ENCODE measurements at regions not wholly inside any gene's neighbourhood (a gene's known extent, or its start where the extent isn't known, plus 50 kb on each side); places are given as distances from the start of the nearest gene placed in this dataset.

DNA sequence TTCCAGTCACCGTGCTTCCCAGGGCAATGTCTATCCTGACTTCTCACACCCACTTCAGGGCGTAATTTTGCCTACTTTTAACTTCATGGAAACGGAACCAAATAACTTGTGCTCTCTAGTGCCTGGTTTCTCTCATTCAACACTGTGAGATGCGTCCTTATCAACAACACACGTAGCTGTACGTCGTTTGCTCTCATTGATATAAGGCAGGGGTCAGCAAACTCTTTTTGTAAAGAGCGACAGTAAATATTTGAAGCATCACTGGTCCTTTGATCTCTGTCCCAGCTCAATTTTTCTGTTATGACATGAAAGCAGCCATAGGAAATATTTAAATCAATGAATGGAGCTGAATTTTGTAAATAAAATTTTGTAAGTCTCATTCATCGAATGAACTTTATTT, 239.3 kb upstream of the KCNG1 start (continued):
- TF ChIP-seq FOXP4 (CRISPR knock-in tag; IDR thresholded peaks at IDR 0.05; ENCODE audit: borderline replicate concordance), result no peak
- TF ChIP-seq MCM5 (IDR thresholded peaks at IDR 0.05; ENCODE audit: low read depth), result no peak
- no peak for TF ChIP-seq FOXA1 (IDR thresholded peaks at IDR 0.05; ENCODE audit: borderline replicate concordance)
- TF ChIP-seq, protein P1, sequence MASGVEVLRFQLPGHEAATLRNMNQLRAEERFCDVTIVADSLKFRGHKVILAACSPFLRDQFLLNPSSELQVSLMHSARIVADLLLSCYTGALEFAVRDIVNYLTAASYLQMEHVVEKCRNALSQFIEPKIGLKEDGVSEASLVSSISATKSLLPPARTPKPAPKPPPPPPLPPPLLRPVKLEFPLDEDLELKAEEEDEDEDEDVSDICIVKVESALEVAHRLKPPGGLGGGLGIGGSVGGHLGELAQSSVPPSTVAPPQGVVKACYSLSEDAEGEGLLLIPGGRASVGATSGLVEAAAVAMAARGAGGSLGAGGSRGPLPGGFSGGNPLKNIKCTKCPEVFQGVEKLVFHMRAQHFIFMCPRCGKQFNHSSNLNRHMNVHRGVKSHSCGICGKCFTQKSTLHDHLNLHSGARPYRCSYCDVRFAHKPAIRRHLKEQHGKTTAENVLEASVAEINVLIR (CRISPR knock-in tag; IDR thresholded peaks at IDR 0.05), result no peak
- TF ChIP-seq PRMT5 (CRISPR knock-in tag; IDR thresholded peaks at IDR 0.05), result no peak

DNA sequence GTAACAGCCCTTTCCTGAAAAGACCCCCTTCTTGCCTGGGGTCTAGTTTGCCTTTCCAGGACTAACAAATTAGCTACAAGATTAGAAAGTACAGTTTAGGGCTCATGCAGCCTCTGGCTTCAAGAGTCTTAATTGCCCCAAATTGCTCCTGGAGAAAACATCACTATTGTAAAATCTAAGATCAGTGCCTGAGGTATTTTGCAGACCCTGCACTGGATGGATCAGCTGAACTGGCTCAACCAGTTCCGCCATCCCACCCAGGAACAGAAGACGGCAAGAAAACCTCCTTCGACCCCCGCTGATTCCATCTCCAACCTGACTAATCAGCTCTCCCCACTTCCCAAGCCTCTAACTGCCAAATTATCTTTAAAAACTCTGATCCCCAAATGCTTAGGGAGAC, 236.5 kb upstream of the KCNG1 start:
- Histone ChIP-seq H3K36me3 (ENCODE audit: control insufficient read depth, insufficient read depth, low read length) (no peaks in the 10 kb centered on the region), H3K4me2 (ENCODE audit: insufficient read depth, low read length) (no peak overlapping the region), H3K9me3 (replicated peaks; ENCODE audit: control insufficient read depth, insufficient read depth, low read depth, low read length) (no peaks in the 10 kb centered on the region), H4K20me1 (replicated peaks; ENCODE audit: control insufficient read depth, insufficient read depth, low read length) (0 out of 2 replicates have a peak, but pooled peaks cover 3% of the 10 kb centered on the region), H3K27ac (ENCODE audit: extremely low read depth, low read depth, low read length) (no peak overlapping the region), H3K27me3 (ENCODE audit: control insufficient read depth in 2 of 2, insufficient read depth in 2 of 2, low read length in 2 of 2) (peaks cover 14 to 26% of the 10 kb centered on the region in 2 experiments; a peak in 4 of 5 replicates), H3K4me3 (no peak overlapping the region), H3K79me2 (ENCODE audit: control insufficient read depth, insufficient read depth, low read length) (no peaks in the 10 kb centered on the region), H3K9me1 (ENCODE audit: control insufficient read depth, insufficient read depth, low read length) (no peaks in the 10 kb centered on the region), H3K4me1 (replicated peaks in 1 of 2; ENCODE audit: control insufficient read depth in 2 of 2, insufficient read depth in 2 of 2, low read length in 2 of 2) (no peaks in the 10 kb centered on the region), H2AFZ (ENCODE audit: low read depth, low read length) (no peak overlapping the region), H3K9ac (ENCODE audit: insufficient read depth in 1 of 2, low read depth in 2 of 2, low read length in 2 of 2) (no peak overlapping the region)
- TF ChIP-seq ZFX (CRISPR knock-in tag; IDR thresholded peaks at IDR 0.05), result no peak
- no peak for TF ChIP-seq E4F1 (CRISPR knock-in tag; IDR thresholded peaks at IDR 0.05; ENCODE audit: borderline replicate concordance)
- no peak for TF ChIP-seq ELF2 (CRISPR knock-in tag; IDR thresholded peaks at IDR 0.05)
- TF ChIP-seq ZFP30 (CRISPR knock-in tag; IDR thresholded peaks at IDR 0.05; ENCODE audit: borderline replicate concordance), result no peak
- TF ChIP-seq ATF7 (IDR thresholded peaks at IDR 0.05), result no peak
- TF ChIP-seq KLF1 (tag; IDR thresholded peaks at IDR 0.05), result no peak
- TF ChIP-seq STAG1 (CRISPR knock-in tag; IDR thresholded peaks at IDR 0.05; ENCODE audit: borderline replicate concordance), result no peak
- TF ChIP-seq, protein P2, sequence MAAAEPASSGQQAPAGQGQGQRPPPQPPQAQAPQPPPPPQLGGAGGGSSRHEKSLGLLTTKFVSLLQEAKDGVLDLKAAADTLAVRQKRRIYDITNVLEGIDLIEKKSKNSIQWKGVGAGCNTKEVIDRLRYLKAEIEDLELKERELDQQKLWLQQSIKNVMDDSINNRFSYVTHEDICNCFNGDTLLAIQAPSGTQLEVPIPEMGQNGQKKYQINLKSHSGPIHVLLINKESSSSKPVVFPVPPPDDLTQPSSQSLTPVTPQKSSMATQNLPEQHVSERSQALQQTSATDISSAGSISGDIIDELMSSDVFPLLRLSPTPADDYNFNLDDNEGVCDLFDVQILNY (CRISPR knock-in tag; IDR thresholded peaks at IDR 0.05), result no peak
- TF ChIP-seq CTBP1 (IDR thresholded peaks at IDR 0.05; ENCODE audit: borderline replicate concordance), result no peak
- no peak for DNase-seq (ENCODE audit: extremely low read depth in 1 of 4, low spot score in 3 of 4)
- POLR2A ChIA-PET, result no interaction called here
- no peak for ATAC-seq
- in situ Hi-C loops (cut with MboI) (loop anchor here (5.0 kb wide), 1 partner anchor 47 kb away; no protein-coding TSS in a partner anchor), intact Hi-C loops (cut with micrococcal nuclease) (no loop called here)
- 0% methylated on average over 2 of the region's 4 CpGs for WGBS (ENCODE audit: insufficient coverage, low coverage, missing lambda C conversion rate)
- CTCF ChIA-PET (ENCODE audit: low intra/inter-chr PET ratio), result no interaction called here
- BruUV-seq (replicated peaks), result no TSS peak
- FAIRE-seq, result no peak

All from K562 (cell line).